ENCODE measurements at regions not wholly inside any gene's neighbourhood (a gene's known extent, or its start where the extent isn't known, plus 50 kb on each side); places are given as distances from the start of the nearest gene placed in this dataset.
"Not testable (repeated sequence)": the region's sequence is repeated elsewhere in the genome, so short reads cannot be mapped to it uniquely, and the experiment has no call there.

DNA sequence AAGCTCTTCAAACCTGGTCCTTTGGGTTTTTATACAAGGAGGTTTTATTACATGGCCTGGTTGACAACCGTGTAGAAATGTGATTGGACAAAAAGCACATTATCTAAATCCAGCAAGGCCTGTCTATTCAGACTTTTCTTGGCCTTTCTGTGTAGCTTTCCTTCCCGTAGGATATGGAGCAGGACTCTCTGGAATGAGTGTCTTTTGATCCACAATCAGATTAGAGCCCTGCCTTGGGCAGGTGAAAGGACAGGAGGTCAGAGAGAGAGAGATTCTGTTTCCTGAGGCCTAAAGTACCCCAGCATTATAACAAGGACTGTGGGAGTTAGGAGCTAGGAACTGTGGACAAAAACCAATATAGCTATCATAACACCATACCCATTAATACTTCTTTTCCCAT lies 375.5 kb upstream of the RGS6 start:
- Histone ChIP-seq H3K9me3 (no peaks in the 10 kb centered on the region), H3K36me3 (no peaks in the 10 kb centered on the region), H3K27ac (no peak overlapping the region), H3K4me3 (no peak overlapping the region), H3K27me3 (no peaks in the 10 kb centered on the region), H3K4me1 (no peaks in the 10 kb centered on the region)
- ATAC-seq, result no peak
- no peak for TF ChIP-seq POLR2A (IDR thresholded peaks at IDR 0.05)
- TF ChIP-seq, protein P1, sequence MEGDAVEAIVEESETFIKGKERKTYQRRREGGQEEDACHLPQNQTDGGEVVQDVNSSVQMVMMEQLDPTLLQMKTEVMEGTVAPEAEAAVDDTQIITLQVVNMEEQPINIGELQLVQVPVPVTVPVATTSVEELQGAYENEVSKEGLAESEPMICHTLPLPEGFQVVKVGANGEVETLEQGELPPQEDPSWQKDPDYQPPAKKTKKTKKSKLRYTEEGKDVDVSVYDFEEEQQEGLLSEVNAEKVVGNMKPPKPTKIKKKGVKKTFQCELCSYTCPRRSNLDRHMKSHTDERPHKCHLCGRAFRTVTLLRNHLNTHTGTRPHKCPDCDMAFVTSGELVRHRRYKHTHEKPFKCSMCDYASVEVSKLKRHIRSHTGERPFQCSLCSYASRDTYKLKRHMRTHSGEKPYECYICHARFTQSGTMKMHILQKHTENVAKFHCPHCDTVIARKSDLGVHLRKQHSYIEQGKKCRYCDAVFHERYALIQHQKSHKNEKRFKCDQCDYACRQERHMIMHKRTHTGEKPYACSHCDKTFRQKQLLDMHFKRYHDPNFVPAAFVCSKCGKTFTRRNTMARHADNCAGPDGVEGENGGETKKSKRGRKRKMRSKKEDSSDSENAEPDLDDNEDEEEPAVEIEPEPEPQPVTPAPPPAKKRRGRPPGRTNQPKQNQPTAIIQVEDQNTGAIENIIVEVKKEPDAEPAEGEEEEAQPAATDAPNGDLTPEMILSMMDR (IDR thresholded peaks at IDR 0.05 in 4 of 5, conservative IDR thresholded peaks at IDR 0.05 in 1 of 5), result no peak
- in situ Hi-C loops (cut with MboI; ENCODE audit: low sequenced_read_pairs in 4 of 4) (no loop called here), intact Hi-C loops (cut with DNase I; ENCODE audit: low total_unique reads) (no loop called here)
- no peak for DNase-seq

DNA sequence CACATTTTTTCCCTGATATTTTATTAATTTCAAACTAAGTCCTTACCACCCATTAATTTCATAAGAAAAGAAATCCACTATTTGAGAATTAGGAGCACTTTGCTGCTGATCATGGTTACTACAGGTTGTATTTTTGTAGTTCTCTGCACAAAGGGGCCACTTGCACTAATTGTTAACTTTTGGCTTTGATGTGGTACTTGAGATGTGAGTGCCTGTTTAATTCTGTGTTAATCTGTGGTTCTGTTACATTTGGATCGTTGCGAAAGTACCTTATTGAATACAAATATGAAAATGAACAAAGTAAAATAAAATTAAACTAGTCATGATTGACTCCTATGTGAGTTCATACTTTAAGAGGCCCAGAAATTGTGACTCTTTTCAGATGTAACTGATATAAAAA lies 374.9 kb upstream of the RGS6 start:
- no peak for TF ChIP-seq POLR2A (IDR thresholded peaks at IDR 0.05)
- TF ChIP-seq, protein P1 (IDR thresholded peaks at IDR 0.05 in 4 of 5, conservative IDR thresholded peaks at IDR 0.05 in 1 of 5), result no peak
- Histone ChIP-seq H3K36me3 (no peaks in the 10 kb centered on the region), H3K27ac (no peak overlapping the region), H3K27me3 (no peaks in the 10 kb centered on the region), H3K9me3 (no peaks in the 10 kb centered on the region), H3K4me3 (no peak overlapping the region), H3K4me1 (no peaks in the 10 kb centered on the region)
- in situ Hi-C loops (cut with MboI; ENCODE audit: low sequenced_read_pairs in 4 of 4) (no loop called here), intact Hi-C loops (cut with DNase I; ENCODE audit: low total_unique reads) (no loop called here)
- ATAC-seq (no peak), DNase-seq (no peak)

DNA sequence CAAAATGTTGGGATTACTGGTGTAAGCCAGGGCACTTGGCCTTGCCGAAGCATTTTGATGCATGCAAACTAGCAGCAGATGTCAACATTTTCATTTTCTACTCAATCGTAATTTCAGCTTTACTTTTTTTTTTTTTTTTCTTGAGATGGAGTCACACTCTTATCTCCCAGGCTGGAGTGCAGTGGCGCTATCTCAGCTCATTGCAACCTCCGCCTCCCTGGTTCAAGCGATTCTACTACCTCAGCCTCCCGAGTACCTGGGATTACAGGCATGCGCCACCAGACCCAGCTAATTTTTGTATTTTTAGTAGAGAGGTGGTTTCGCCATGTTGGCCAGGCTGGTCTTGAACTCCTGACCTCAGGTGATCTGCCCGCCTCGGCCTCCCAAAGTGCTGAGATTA lies 373.3 kb upstream of the RGS6 start:
- ATAC-seq; H3K9me3 ChIP-seq; H3K27ac ChIP-seq; H3K4me1 ChIP-seq; H3K27me3 ChIP-seq; in situ Hi-C loops (cut with MboI; ENCODE audit: low sequenced_read_pairs in 4 of 4); intact Hi-C loops (cut with DNase I; ENCODE audit: low total_unique reads); H3K4me3 ChIP-seq; DNase-seq; H3K36me3 ChIP-seq: not testable (repeated sequence)

- in situ Hi-C loops (cut with MboI; ENCODE audit: low sequenced_read_pairs in 4 of 4), result no loop called here
- DNase-seq, result no peak
Measured at GRCh38 chr14:71560751-71561150, 371.5 kb upstream of the RGS6 start.

DNA sequence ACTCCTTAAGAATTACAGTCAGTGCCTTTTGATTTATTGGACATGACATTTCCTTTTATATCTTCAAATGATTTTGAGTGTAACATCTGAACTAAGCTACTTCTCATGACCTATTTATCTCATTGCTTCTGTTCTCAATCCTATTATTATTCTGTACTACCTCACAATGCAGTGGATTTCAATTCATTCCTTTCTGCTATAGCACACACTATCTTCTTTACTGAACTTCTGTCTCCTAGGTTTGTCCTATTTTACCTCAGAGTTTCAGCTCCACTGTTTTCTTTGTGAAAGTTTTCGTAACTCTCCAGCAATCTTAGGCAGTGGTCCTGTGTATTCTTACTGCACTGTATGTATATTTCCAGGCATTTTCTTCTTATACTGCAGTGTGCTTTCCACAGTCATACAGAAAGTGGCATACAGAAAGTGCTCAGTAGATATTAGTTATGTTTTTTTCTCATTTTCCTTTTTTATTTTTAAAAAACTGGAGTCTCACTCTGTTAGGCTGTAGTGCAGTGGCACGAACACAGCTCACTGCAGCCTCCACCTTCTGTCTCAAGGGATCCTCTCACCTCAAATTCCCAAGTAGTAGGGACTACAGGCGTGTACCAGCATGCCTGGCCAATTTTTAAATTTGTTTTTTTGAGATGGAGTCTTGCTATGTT lies 368.6 kb upstream of the RGS6 start:
- Histone ChIP-seq H3K4me1 (no peaks in the 10 kb centered on the region), H3K36me3 (no peaks in the 10 kb centered on the region), H3K9me3 (no peaks in the 10 kb centered on the region), H3K4me3 (no peak overlapping the region), H3K27ac (no peak overlapping the region), H3K27me3 (no peaks in the 10 kb centered on the region)
- in situ Hi-C loops (cut with MboI; ENCODE audit: low sequenced_read_pairs in 4 of 4), result no loop called here
- ATAC-seq (no peak), DNase-seq (no peak)
- intact Hi-C loops (cut with DNase I; ENCODE audit: low total_unique reads), result no loop called here
- no peak for TF ChIP-seq POLR2A (IDR thresholded peaks at IDR 0.05)
- TF ChIP-seq, protein P1 (IDR thresholded peaks at IDR 0.05 in 4 of 5, conservative IDR thresholded peaks at IDR 0.05 in 1 of 5), result no peak

More at GRCh38 chr14:71560751-71561150, 371.5 kb upstream of the RGS6 start:
- Histone ChIP-seq H3K4me1 (no peaks in the 10 kb centered on the region), H3K4me3 (no peak overlapping the region), H3K9me3 (no peaks in the 10 kb centered on the region), H3K27me3 (no peaks in the 10 kb centered on the region), H3K27ac (no peak overlapping the region), H3K36me3 (no peaks in the 10 kb centered on the region)
- TF ChIP-seq, protein P1 (IDR thresholded peaks at IDR 0.05 in 4 of 5, conservative IDR thresholded peaks at IDR 0.05 in 1 of 5), result no peak
- no peak for ATAC-seq
- intact Hi-C loops (cut with DNase I; ENCODE audit: low total_unique reads), result no loop called here

All from gastrocnemius medialis (tissue), 4 donors.